ENCODE measurements at regions not wholly inside any gene's neighbourhood (a gene's known extent, or its start where the extent isn't known, plus 50 kb on each side); places are given as distances from the start of the nearest gene placed in this dataset.
"Not testable (repeated sequence)": the region's sequence is repeated elsewhere in the genome, so short reads cannot be mapped to it uniquely, and the experiment has no call there.

DNA sequence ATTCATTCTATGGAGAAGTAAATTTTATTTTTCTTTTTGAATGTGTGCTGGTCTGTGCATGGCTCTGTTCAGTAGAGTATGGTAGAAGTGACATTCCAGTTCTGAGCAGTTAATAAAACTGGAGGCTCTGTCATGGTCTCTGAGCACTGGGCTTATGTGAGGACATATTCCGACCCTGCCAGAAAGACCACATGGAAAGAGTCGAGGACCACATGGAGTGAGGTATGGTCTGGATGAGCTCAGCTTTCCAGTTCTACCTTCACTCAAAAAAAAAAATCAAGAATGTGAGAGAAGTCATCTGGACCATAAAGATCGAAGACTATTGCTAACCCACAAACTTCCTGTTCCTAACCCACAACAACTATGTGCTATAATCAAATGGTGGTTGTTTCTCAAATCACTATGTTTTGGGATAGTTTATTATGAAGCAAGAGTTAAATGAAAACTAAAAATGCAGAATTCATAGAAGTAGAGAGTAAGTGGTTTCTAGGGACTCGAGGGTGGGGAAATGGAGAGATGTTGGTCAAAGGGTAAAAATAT lies 534.2 kb upstream of the ANO5 start:
- 40% methylated on average over 1 of the region's 4 CpGs for WGBS (ENCODE audit: insufficient coverage)
- Mint-ChIP-seq H3K27me3 (ENCODE audit: low read depth in 3 of 3) (peaks cover 0 to 3% (median 1%) of the 10 kb centered on the region in 3 donors), H3K9me3 (peaks cover 0 to 6% (median 0%) of the 10 kb centered on the region in 7 donors), H3K36me3 (no peaks in the 10 kb centered on the region), H3K27ac (no peak overlapping the region), H3K4me3 (no peak overlapping the region), H3K4me1 (peaks cover 6% of the 10 kb centered on the region)
- intact Hi-C loops (cut with micrococcal nuclease), result no loop called here
- no peak overlapping the region for H3K4me3 ChIP-seq (replicated peaks in 1 of 3; ENCODE audit: low read depth in 2 of 3, low read length in 3 of 3)
- H3K9me3 ChIP-seq (replicated peaks in 1 of 2; ENCODE audit: control insufficient read depth in 1 of 2, insufficient read depth in 1 of 2, low read length in 2 of 2), result no peaks in the 10 kb centered on the region
- no peaks in the 10 kb centered on the region for H3K36me3 ChIP-seq (replicated peaks in 1 of 2; ENCODE audit: control insufficient read depth in 1 of 2, insufficient read depth in 2 of 2, low read length in 2 of 2)
- no peak overlapping the region for H3K27ac ChIP-seq (ENCODE audit: low read depth in 1 of 2, low read length in 2 of 2)
- no peak overlapping the region for H2AFZ ChIP-seq (ENCODE audit: insufficient read depth, low read depth, low read length, poor library complexity, severe bottlenecking)
- TF ChIP-seq, protein P1, sequence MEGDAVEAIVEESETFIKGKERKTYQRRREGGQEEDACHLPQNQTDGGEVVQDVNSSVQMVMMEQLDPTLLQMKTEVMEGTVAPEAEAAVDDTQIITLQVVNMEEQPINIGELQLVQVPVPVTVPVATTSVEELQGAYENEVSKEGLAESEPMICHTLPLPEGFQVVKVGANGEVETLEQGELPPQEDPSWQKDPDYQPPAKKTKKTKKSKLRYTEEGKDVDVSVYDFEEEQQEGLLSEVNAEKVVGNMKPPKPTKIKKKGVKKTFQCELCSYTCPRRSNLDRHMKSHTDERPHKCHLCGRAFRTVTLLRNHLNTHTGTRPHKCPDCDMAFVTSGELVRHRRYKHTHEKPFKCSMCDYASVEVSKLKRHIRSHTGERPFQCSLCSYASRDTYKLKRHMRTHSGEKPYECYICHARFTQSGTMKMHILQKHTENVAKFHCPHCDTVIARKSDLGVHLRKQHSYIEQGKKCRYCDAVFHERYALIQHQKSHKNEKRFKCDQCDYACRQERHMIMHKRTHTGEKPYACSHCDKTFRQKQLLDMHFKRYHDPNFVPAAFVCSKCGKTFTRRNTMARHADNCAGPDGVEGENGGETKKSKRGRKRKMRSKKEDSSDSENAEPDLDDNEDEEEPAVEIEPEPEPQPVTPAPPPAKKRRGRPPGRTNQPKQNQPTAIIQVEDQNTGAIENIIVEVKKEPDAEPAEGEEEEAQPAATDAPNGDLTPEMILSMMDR (IDR thresholded peaks at IDR 0.05), result no peak
- DNase-seq, result no peak
- H3K4me2 ChIP-seq (replicated peaks; ENCODE audit: extremely low read depth, low read length, poor library complexity, severe bottlenecking), result no peak overlapping the region
- no peaks in the 10 kb centered on the region for H4K20me1 ChIP-seq (ENCODE audit: insufficient read depth, low read length)
- H3K4me1 ChIP-seq (ENCODE audit: control insufficient read depth in 1 of 2, insufficient read depth in 2 of 2, low read length in 2 of 2), result no peaks in the 10 kb centered on the region
- H3K27me3 ChIP-seq (ENCODE audit: control insufficient read depth in 2 of 2, insufficient read depth in 2 of 2, low read length in 2 of 2), result no peaks in the 10 kb centered on the region
- H3K79me2 ChIP-seq (ENCODE audit: insufficient read depth, low read length), result no peaks in the 10 kb centered on the region
- H3K9ac ChIP-seq (ENCODE audit: insufficient read depth, low read length, poor library complexity, severe bottlenecking), result no peak overlapping the region

DNA sequence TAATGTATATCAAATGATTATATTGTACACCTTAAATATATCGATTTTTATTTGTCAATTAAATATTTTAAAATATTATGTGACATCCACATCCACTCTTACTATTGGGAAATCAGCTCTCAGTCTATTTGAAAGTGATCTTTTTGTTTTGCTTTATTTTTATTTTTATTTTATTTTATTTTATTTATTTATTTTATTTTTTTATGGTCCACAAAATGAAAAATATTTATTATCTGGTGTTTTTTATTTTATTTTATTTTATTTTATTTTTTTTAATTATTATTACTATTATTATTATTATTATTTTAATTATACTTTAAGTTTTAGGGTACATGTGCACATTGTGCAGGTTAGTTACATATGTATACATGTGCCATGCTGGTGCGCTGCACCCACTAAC lies 533.5 kb upstream of the ANO5 start:
- H3K27me3 ChIP-seq (ENCODE audit: control insufficient read depth in 2 of 2, insufficient read depth in 2 of 2, low read length in 2 of 2); H2AFZ ChIP-seq (ENCODE audit: insufficient read depth, low read depth, low read length, poor library complexity, severe bottlenecking); H3K9me3 ChIP-seq (replicated peaks in 1 of 2; ENCODE audit: control insufficient read depth in 1 of 2, insufficient read depth in 1 of 2, low read length in 2 of 2); H3K27me3 Mint-ChIP-seq (ENCODE audit: low read depth in 3 of 3); DNase-seq; H3K4me1 Mint-ChIP-seq; H3K4me3 ChIP-seq (replicated peaks in 1 of 3; ENCODE audit: low read depth in 2 of 3, low read length in 3 of 3); intact Hi-C loops (cut with micrococcal nuclease); H3K36me3 ChIP-seq (replicated peaks in 1 of 2; ENCODE audit: control insufficient read depth in 1 of 2, insufficient read depth in 2 of 2, low read length in 2 of 2); H3K27ac Mint-ChIP-seq; H3K79me2 ChIP-seq (ENCODE audit: insufficient read depth, low read length); H4K20me1 ChIP-seq (ENCODE audit: insufficient read depth, low read length); H3K4me3 Mint-ChIP-seq; H3K9me3 Mint-ChIP-seq; H3K4me1 ChIP-seq (ENCODE audit: control insufficient read depth in 1 of 2, insufficient read depth in 2 of 2, low read length in 2 of 2); H3K9ac ChIP-seq (ENCODE audit: insufficient read depth, low read length, poor library complexity, severe bottlenecking); H3K36me3 Mint-ChIP-seq; H3K4me2 ChIP-seq (replicated peaks; ENCODE audit: extremely low read depth, low read length, poor library complexity, severe bottlenecking); H3K27ac ChIP-seq (ENCODE audit: low read depth in 1 of 2, low read length in 2 of 2): not testable (repeated sequence)
- no CpG with 5 or more reads among the region's 2 CpGs for WGBS (ENCODE audit: insufficient coverage)

Measured in CD14-positive monocyte (primary cell).